T-helper 1 cell (primary cell): ENCODE measurements at regions not wholly inside any gene's neighbourhood (a gene's known extent, or its start where the extent isn't known, plus 50 kb on each side); places are given as distances from the start of the nearest gene placed in this dataset.
"Not testable (repeated sequence)": the region's sequence is repeated elsewhere in the genome, so short reads cannot be mapped to it uniquely, and the experiment has no call there.

ENCODE experiments used
- DNase-seq, 5 donors: peaks; one replicate each; pipeline ENCODE4 v3.0.0-alpha.2; 2012 to 2020

GRCh38 chr12:23204933-23205778 lies 580.2 kb downstream of the ETNK1 start:
- DNase-seq: peak in 1 of 5 donors; percentile 34

GRCh38 chr12:23209793-23210192 lies 584.8 kb downstream of the ETNK1 start:
- DNase-seq: no peak

GRCh38 chr12:23210573-23210972 lies 585.6 kb downstream of the ETNK1 start:
- DNase-seq: no peak

GRCh38 chr12:23211384-23212320 lies 586.7 kb downstream of the ETNK1 start:
- no peak for DNase-seq

- DNase-seq: no peak
Measured at GRCh38 chr12:23217158-23217557, 592.2 kb downstream of the ETNK1 start.

DNA sequence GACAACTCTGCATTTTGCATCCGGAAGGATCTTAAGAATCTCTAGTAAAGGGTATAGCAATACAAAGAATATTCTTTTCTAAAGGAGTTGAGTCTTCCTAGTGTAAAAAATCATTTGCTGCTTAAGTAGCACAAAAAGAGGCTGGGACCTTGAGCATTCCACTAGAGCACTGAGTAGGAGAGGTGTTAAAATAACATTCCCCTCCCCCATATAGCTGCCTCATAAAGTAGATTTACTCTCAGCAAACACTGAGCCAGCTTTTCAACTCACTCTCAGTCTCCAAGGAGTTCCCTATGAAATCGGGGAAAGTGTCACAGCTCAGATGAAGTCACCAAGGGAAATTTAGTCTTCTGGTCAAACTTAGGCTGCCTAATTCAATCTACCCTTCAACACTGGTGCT lies 592.7 kb downstream of the ETNK1 start:
- no peak for DNase-seq

- no peak for DNase-seq
Measured at GRCh38 chr12:23221066-23221465, 596.1 kb downstream of the ETNK1 start.

GRCh38 chr12:23221926-23222325 lies 597.0 kb downstream of the ETNK1 start:
- no peak for DNase-seq

DNA sequence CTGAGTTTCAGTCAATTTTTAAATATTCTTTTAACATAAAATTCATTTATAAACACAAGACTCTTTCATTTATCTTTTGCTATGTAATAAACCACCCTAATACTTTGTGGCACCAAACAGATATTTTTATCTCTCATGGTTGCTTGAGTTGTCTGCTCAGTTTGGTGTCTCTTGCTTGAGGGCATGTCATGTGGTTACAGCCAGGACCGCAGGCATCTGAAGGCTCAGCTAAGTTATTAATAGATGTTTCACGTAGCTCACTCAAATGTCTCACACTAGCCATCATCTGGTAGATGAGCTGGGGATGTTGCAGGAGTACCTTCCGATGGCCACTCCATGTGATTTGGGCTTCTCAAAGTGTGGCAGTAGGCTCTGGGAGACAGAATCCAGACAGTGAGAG lies 597.8 kb downstream of the ETNK1 start:
- no peak for DNase-seq

DNA sequence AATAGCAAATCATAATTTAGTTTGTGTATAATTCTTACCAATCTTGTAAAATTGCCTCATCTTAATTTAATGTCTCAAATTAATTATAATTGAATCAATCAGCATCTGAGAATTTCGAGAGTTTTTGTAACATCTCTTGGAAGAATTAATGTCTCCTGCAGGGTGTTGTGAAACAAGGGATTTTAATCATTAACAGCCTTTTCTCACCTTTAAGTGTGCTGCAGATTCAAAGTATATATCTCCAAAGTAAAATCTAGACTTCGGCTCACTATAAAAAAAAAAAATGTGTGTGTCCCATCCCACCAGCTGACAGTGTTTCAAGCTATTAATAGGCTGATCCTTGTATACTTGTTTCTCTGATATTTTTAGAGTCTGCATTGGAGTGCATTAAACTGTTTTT lies 603.1 kb downstream of the ETNK1 start:
- DNase-seq: no peak

DNA sequence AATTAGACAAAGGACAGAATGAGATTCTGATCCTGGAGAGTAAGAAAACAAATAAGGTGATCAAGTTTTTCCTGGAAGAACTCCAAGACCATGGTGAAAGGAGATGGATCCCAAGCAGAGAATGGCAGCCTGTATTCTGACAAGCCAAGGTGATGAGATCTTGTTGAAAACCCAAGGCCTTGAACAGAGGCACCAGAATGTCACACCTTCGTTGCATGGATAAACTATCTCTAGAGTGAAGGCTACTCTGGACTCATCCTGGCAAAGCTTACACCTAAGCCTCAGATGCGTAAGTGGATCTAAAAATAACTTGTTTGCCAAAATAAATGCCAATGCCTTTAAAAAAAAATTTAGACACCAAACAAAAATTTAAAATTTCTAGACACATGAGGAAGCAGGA lies 605.9 kb downstream of the ETNK1 start:
- DNase-seq: no peak

- DNase-seq: no peak
Measured at GRCh38 chr12:23236066-23236780, 611.3 kb downstream of the ETNK1 start.

GRCh38 chr12:23236811-23237210 lies 611.8 kb downstream of the ETNK1 start:
- DNase-seq: no peak

GRCh38 chr12:23238190-23238589 lies 613.2 kb downstream of the ETNK1 start:
- DNase-seq: no peak

- no peak for DNase-seq
Measured at GRCh38 chr12:23238957-23239356, 614.0 kb downstream of the ETNK1 start.

GRCh38 chr12:23245186-23245585 lies 620.2 kb downstream of the ETNK1 start:
- DNase-seq: no peak

DNA sequence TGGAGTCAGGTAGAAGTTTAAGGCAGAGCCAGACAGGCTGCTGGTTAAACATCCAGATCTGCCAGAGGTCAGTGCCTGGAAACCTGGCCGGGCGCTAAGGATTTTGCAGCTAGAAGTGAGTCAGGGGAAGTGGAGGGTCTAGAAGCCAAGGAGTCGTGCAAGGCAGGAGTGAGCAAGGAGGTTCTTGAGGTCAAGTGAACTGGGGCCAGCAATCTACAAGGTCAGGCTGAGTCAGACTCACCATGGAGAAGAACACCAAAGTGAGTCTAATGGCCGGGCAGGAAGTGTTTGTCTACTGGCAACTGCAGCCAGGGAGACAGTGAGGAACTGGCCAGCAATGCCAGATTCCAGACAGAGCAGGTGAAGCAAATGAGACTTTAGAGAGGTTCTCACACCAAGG lies 628.2 kb downstream of the ETNK1 start:
- no peak for DNase-seq

GRCh38 chr12:23253910-23254309 lies 628.9 kb downstream of the ETNK1 start:
- DNase-seq: not testable (repeated sequence)

DNA sequence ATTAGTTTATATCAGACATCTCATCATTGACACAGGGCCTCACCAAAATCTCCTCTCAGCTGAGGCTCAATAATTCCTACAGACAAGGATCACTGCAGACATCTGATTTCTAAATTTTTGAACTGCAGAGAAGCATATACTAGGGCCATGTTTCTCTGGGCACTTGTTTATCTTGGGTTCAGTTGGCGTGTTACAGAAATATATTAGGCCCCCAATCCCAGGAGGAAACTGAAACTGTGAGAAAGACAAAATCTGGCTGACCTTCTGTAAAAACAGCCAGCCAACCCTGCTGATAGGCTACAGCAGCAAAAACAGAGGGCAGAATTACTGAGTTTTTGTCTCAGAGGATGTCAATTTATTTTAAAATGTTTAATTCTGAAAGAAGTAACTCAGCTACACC lies 634.6 kb downstream of the ETNK1 start:
- no peak for DNase-seq

DNA sequence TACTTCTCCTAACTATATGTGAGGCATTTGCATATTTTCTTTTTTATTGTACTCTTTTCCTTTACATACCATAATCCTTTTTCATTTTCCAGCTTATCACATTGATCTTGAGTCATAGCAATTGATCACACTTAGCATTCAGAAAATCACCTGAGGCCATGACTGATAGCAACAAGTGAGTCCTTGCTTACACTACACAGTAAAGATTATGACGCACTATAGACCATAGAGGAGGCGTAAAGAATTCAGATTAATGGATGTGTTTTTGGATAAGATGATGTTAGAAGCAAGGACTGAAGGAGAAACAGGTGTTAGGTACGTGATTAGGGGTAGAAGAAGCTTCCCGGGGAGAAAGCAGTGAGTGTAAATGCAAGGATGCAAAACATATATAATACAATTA lies 637.7 kb downstream of the ETNK1 start:
- no peak for DNase-seq

DNA sequence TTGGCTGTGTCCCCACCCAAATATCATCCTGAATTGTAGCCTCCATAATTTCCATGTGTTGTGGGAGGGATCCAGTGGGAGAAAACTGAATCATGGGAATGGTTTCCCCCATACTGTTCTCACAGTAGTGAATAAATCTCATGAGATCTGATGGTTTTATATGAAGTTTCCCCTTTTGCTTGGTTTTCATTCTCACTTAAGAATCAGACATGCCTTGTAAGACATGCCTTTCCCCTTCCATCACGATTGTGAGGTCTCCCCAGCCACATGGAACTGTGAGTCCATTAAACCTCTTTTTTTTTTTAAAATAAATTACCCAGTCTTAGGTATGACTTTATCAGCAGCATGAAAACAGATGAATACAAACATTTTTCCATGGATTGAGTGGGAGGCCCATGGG lies 652.9 kb downstream of the ETNK1 start:
- no peak for DNase-seq

DNA sequence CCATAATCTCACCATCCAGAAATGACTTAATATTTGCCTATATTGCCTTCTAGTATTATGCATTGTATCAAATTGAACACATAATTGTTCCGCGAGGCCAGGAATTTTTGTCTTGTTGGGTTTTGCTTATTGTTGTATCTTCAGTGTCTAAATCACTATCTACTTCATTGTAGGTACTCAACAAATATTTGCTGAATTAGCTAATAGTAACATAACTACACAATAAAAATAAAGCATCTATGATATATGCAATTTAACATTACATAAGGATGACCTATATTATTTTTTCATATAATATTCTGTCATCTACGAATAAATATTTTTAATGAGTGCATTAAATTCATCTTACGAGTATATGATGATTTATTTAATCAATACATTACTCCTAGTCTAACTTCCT lies 656.3 kb downstream of the ETNK1 start:
- no peak for DNase-seq

GRCh38 chr12:23282701-23283100 lies 657.7 kb downstream of the ETNK1 start:
- no peak for DNase-seq
